Peyer's patch (tissue), 4 donors: ENCODE measurements at regions not wholly inside any gene's neighbourhood (a gene's known extent, or its start where the extent isn't known, plus 50 kb on each side); places are given as distances from the start of the nearest gene placed in this dataset.

Source experiments
- DNase-seq, 3 donors: peaks; one replicate each; pipeline ENCODE4 v3.0.0-alpha.2; 2017 to 2019
- H3K27ac ChIP-seq, 4 donors: fragments of 200-600 bp; sonication (generic); one replicate each; pipeline ENCODE4 v1.5.1; 2016 to 2019
- H3K27me3 ChIP-seq, 2 donors: fragments of 200-600 bp; sonication (generic); one replicate each; pipeline ENCODE4 v1.5.1; 2019
- H3K36me3 ChIP-seq, 3 donors: fragments of 200-600 bp; sonication (generic); one replicate each; pipeline ENCODE4 v1.5.1; 2016 to 2019
- H3K4me1 ChIP-seq, 4 donors: fragments of 200-600 bp; sonication (generic); one replicate each; pipeline ENCODE4 v1.5.1; 2016 to 2019
- H3K4me3 ChIP-seq, 4 donors: fragments of 200-600 bp; sonication (generic); 1 replicate in 3 of 4; 2 replicates in 1 of 4; pipeline ENCODE4 v1.5.1; 2016 to 2019; ENCODE audit warnings: mild to moderate bottlenecking in 1 of 4
- H3K9me3 ChIP-seq, 4 donors: fragments of 200-600 bp; sonication (generic); one replicate each; pipeline ENCODE4 v1.5.1; 2016 to 2019; ENCODE audit warnings: mild to moderate bottlenecking in 1 of 4
- POLR2A ChIP-seq, 2 donors: fragments of 450-650 bp; IDR thresholded peaks; one replicate each; pipeline ENCODE4 v1.5.1; 2017; ENCODE audit warnings: antibody characterized with exemption in 2 of 2, mild to moderate bottlenecking in 2 of 2, moderate library complexity in 2 of 2
- TF ChIP-seq, protein P1 (sequence below), 6 experiments: fragments of 450-650 bp in 4 of 6; fragments of 200-600 bp in 2 of 6; sonication (generic) in 1 of 6; IDR thresholded peaks; one replicate each; pipeline ENCODE4 v1.5.1; 2017 to 2019; ENCODE audit warnings: antibody characterized with exemption in 6 of 6, mild to moderate bottlenecking in 3 of 6, moderate library complexity in 1 of 6

DNA sequence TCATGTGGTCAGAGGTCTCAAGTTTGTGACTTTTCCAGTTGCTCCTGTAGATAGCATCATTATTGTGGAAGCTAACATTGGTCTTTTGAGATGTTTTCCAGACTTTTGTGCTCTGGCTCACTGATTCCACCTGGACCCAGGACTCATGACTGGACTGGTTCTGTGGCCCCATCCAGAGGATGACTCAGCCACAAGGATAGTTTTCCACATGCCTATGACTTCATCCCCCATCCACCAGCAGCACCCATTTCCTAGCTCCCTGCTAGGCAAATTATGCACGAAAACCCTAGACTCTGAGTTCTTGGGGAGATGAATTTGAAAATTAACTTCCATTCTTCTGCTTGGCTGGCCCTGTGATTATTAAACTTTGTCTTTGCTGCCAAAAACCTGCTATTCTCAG is 949.3 kb downstream of the MRPL39 start:
- Histone ChIP-seq H3K36me3 (no peaks in the 10 kb centered on the region), H3K27me3 (no peaks in the 10 kb centered on the region), H3K4me3 (no peak overlapping the region), H3K4me1 (no peaks in the 10 kb centered on the region), H3K27ac (no peak overlapping the region), H3K9me3 (no peaks in the 10 kb centered on the region)
- no peak for TF ChIP-seq POLR2A (IDR thresholded peaks at IDR 0.05)
- TF ChIP-seq, protein P1, sequence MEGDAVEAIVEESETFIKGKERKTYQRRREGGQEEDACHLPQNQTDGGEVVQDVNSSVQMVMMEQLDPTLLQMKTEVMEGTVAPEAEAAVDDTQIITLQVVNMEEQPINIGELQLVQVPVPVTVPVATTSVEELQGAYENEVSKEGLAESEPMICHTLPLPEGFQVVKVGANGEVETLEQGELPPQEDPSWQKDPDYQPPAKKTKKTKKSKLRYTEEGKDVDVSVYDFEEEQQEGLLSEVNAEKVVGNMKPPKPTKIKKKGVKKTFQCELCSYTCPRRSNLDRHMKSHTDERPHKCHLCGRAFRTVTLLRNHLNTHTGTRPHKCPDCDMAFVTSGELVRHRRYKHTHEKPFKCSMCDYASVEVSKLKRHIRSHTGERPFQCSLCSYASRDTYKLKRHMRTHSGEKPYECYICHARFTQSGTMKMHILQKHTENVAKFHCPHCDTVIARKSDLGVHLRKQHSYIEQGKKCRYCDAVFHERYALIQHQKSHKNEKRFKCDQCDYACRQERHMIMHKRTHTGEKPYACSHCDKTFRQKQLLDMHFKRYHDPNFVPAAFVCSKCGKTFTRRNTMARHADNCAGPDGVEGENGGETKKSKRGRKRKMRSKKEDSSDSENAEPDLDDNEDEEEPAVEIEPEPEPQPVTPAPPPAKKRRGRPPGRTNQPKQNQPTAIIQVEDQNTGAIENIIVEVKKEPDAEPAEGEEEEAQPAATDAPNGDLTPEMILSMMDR (IDR thresholded peaks at IDR 0.05) = no peak
- no peak for DNase-seq

DNA sequence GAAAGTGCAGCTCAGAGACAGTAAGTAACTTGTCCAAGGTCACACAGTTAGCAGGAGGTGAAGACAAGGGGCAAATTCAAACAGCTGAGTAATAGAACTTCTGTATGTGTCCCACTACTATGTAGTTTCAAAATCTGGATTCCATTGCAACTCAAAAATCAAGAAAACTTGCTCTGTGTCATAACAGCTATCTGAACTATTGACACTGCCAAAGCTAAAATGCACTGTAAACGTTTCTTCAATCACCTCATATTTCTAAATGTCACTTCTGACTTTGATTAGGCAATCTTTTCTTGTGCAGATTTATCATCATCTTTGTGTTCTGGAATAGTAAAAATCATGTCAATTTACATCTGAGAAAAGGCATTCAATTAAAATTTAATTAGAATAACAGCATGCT is 957.6 kb downstream of the MRPL39 start:
- TF ChIP-seq, protein P1 (IDR thresholded peaks at IDR 0.05) = no peak
- no peak for TF ChIP-seq POLR2A (IDR thresholded peaks at IDR 0.05)

DNA sequence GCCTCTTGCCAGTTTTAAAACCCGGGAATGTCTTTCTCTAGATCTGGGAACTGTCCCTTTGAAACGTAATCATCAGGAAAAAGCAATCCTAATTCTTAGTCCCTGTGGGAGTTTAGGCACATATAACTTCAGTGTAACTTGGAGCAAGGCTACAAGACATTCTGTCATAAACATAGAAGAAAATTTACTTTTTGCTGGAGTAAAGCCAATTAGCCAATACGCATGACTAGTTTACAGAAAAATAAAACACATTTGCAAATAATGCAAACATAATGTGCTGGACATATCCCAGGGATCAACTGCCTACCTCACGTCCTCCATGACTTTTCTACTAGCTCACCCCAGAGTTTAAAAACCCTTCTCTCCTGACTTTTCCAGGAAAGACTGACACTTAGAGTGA is 970.6 kb downstream of the MRPL39 start:
- Histone ChIP-seq H3K27ac (no peak overlapping the region), H3K9me3 (peaks cover 0 to 3% (median 0%) of the 10 kb centered on the region in 4 donors), H3K4me3 (no peak overlapping the region), H3K27me3 (no peaks in the 10 kb centered on the region), H3K36me3 (no peaks in the 10 kb centered on the region), H3K4me1 (no peaks in the 10 kb centered on the region)
- DNase-seq = no peak
- TF ChIP-seq POLR2A (IDR thresholded peaks at IDR 0.05) = no peak
- TF ChIP-seq, protein P1 (IDR thresholded peaks at IDR 0.05) = no peak

More for the DNA sequence above, 957.6 kb downstream of the MRPL39 start:
- no peak for DNase-seq
- Histone ChIP-seq H3K27me3 (no peaks in the 10 kb centered on the region), H3K4me3 (no peak overlapping the region), H3K9me3 (peaks cover 0 to 3% (median 0%) of the 10 kb centered on the region in 4 donors), H3K4me1 (no peaks in the 10 kb centered on the region), H3K36me3 (no peaks in the 10 kb centered on the region), H3K27ac (no peak overlapping the region)

DNA sequence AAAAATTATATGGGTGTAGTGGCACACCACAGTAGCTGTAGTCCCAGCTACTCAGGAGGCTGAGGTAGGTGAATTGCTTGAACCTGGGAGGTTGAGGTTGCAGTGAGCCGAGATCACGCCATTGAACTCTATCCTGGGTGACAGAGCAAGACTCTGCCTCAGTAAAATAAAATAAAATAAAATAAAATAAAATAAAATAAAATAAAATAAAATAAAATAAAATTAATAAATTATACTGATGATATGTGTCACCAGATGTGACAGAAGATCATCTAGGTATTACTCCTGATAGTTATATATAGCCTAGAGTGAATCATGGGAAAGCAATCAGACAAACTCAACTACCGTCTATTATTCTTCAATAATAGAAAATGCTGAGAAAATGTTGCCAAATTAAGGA is 972.5 kb downstream of the MRPL39 start:
- Histone ChIP-seq H3K27ac (no peak overlapping the region), H3K4me1 (no peaks in the 10 kb centered on the region), H3K27me3 (no peaks in the 10 kb centered on the region), H3K9me3 (no peaks in the 10 kb centered on the region), H3K36me3 (no peaks in the 10 kb centered on the region), H3K4me3 (no peak overlapping the region)
- TF ChIP-seq, protein P1 (IDR thresholded peaks at IDR 0.05) = no peak
- no peak for TF ChIP-seq POLR2A (IDR thresholded peaks at IDR 0.05)
- DNase-seq = no peak

DNA sequence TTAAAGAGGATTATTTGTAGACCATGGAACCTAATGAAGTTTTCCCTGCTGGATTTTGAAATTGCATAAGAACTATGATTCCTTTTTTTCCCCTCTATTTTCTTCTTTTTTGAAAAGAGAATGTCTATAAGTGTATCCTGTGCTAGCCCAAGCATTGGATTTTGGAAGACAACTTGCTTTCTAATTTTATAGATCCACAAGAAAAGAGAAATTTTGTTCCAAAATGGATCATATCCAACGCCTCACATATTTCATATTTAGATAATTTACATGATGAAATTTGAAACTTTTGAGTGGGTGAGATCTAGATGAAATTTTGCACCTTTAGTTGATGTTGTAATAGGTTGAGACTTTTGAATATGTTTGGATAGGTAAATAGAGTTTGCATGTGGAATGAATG is 978.7 kb downstream of the MRPL39 start:
- no peaks in the 10 kb centered on the region for H3K27me3 ChIP-seq
- no peaks in the 10 kb centered on the region for H3K36me3 ChIP-seq
- no peaks in the 10 kb centered on the region for H3K9me3 ChIP-seq
- TF ChIP-seq POLR2A (IDR thresholded peaks at IDR 0.05) = no peak
- TF ChIP-seq, protein P1 (IDR thresholded peaks at IDR 0.05) = no peak
- no peak overlapping the region for H3K4me3 ChIP-seq
- no peak overlapping the region for H3K27ac ChIP-seq
- H3K4me1 ChIP-seq = no peaks in the 10 kb centered on the region
- no peak for DNase-seq

DNA sequence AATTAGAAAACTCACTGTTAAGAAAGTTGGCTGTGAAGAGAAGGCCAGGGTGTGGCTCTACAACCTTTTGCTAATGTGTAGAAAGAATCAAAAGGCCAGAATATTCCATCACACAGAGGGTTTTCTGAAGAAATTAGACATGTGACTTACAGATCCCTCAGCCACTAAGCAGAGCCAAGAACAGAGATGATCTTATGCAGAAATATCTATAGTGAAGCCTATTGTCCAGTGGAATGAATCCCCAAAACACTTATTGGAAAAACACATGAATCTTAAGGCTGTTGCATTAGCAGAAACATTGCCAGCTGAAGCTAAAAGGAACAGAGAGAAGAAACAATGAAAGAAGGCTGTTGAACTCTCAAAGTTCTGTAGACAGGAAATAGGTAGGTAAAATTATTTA is 979.2 kb downstream of the MRPL39 start:
- Histone ChIP-seq H3K4me3 (no peak overlapping the region), H3K36me3 (no peaks in the 10 kb centered on the region), H3K27ac (no peak overlapping the region), H3K4me1 (no peaks in the 10 kb centered on the region), H3K9me3 (no peaks in the 10 kb centered on the region), H3K27me3 (no peaks in the 10 kb centered on the region)
- DNase-seq = no peak
- TF ChIP-seq, protein P1 (IDR thresholded peaks at IDR 0.05) = no peak
- no peak for TF ChIP-seq POLR2A (IDR thresholded peaks at IDR 0.05)
